Neuron (in vitro differentiated cells): ENCODE measurements at regions not wholly inside any gene's neighbourhood (a gene's known extent, or its start where the extent isn't known, plus 50 kb on each side); places are given as distances from the start of the nearest gene placed in this dataset.

Experiments used
- H2AFZ ChIP-seq: one replicate; pipeline ENCODE4 v1.6.1; 2013; ENCODE audit warnings: low read depth, mild to moderate bottlenecking, inconsistent platforms, low read length, moderate library complexity
- H3K27me3 ChIP-seq: one replicate; pipeline ENCODE4 v1.6.1; 2013; ENCODE audit warnings: low read length; ENCODE audit not compliant: insufficient read depth
- H3K36me3 ChIP-seq: one replicate; pipeline ENCODE4 v1.6.1; 2013; ENCODE audit warnings: low read length; ENCODE audit not compliant: insufficient read depth
- H3K4me1 ChIP-seq: one replicate; pipeline ENCODE4 v1.6.1; 2013; ENCODE audit warnings: low read length; ENCODE audit not compliant: insufficient read depth
- H3K4me3 ChIP-seq: 2 replicates; pipeline ENCODE4 v1.5.1; 2013; ENCODE audit warnings: mild to moderate bottlenecking, low read length, moderate library complexity
- H3K9me3 ChIP-seq: one replicate; pipeline ENCODE4 v1.6.1; 2013; ENCODE audit warnings: low read length

DNA sequence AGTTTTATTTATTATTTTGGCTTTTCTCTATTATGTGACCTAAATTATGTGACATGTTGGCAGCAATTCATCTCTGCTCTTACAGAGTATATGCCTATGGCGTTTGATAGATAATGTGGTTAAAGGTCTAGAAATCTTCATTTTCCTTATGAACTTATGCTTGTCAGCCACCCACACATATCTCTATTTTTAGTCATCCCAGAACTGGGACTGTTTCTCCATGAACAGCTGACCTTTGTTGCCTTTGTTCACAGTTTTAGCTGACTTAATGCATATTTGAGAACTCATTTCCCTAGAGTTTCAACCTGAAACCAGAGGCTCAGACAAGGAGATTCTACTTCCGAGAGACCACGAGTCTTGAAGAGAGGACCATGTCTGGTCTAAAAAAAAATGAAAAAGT lies 176.5 kb downstream of the RAP2B start:
- Histone ChIP-seq H3K36me3 (no peaks in the 10 kb centered on the region), H3K4me3 (no peak overlapping the region), H3K27me3 (no peaks in the 10 kb centered on the region), H2AFZ (no peak overlapping the region), H3K4me1 (no peaks in the 10 kb centered on the region), H3K9me3 (no peaks in the 10 kb centered on the region)

DNA sequence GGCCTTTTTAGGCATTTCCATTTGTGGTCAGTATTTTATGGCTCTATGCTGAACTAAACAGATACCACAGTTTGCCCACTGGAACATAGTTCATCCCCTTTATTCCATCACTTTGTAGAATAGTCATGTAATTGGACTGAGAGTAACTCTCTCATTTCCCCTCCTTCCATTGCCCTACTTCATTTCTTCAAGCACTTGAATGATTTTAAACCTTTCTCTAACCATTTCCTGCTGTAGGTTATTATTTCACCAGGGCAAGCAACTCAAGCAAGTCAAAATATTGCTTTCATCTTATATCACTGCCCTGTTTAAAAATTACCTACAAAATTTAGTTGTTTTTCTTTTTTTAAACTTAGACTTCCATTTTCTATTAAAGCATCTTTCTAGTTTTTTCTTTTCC lies 177.0 kb downstream of the RAP2B start:
- Histone ChIP-seq H3K4me1 (no peaks in the 10 kb centered on the region), H3K36me3 (no peaks in the 10 kb centered on the region), H3K9me3 (no peaks in the 10 kb centered on the region), H2AFZ (no peak overlapping the region), H3K27me3 (no peaks in the 10 kb centered on the region), H3K4me3 (no peak overlapping the region)

DNA sequence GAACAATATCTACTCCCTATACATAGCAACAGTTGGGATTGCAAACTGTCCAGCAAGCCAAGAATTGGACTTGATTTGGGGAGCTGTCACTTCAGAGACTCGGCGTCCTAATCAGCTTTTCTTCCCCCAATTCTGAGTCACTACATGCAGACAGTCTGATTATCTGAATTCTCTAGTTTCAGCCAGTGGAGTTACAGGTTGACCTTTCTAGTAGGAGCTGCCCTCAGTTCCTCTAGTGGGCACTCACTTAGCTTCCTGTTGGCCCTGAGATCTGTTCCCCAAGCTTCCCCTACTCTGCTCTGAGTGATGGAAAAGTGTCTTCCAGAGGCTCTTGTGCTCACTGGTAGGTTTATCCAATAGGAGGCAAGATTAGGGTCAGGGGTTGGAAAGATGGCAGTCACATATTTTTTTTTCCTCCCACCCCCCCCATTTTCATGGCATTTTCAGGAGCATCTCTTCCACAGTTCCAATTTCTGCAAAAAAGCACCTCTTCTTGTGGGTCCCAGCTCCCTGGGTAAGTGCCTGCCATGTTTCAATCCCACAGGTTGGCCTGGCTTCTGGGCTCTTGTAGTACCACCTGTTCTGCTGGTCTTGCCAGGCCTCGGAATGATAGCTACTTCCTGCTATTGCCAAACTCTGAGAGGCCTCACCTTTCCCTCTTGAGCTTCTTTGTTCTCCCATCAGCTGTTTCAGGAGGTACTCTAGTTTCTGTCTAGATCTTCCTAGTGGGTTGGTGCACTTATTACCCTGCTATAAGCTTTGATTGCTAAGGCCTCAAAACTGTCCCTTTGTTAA lies 182.2 kb downstream of the RAP2B start:
- no peak overlapping the region for H3K4me3 ChIP-seq
- no peaks in the 10 kb centered on the region for H3K4me1 ChIP-seq
- H2AFZ ChIP-seq = no peak overlapping the region
- H3K27me3 ChIP-seq = no peaks in the 10 kb centered on the region
- H3K9me3 ChIP-seq = no peaks in the 10 kb centered on the region
- H3K36me3 ChIP-seq = no peaks in the 10 kb centered on the region

DNA sequence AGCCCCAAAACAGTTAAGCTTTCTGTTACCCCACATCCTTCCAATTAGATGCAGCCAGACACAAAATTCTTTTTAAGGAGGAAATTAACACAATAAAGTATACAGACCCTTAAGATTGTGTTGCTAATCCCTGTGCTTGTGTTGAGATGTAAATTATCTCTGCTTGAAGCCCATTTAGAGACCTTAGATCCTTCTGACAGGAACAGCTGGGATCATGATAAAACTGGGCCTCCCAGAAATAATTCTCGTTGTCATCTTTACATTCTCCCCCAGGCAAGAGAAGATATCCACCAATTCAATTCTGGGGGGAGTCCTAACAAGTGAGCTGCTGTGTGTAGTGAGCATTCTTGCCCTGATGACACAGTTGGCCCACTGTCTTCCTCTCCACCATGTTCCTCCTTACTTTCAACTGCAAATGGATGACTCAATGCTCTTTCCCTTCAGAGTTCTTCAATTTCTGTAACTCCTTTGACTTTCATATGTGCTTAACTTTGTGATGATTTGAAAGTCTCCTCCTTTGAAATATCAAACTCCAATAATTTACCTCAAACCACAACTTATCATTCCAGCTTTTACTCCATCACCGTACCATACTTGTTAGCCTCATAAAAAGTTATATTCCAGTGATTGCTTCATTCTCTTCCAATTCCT lies 186.6 kb downstream of the RAP2B start:
- no peaks in the 10 kb centered on the region for H3K9me3 ChIP-seq
- no peaks in the 10 kb centered on the region for H3K27me3 ChIP-seq
- H3K4me1 ChIP-seq = no peaks in the 10 kb centered on the region
- H3K4me3 ChIP-seq = no peak overlapping the region
- H2AFZ ChIP-seq = no peak overlapping the region
- no peaks in the 10 kb centered on the region for H3K36me3 ChIP-seq

DNA sequence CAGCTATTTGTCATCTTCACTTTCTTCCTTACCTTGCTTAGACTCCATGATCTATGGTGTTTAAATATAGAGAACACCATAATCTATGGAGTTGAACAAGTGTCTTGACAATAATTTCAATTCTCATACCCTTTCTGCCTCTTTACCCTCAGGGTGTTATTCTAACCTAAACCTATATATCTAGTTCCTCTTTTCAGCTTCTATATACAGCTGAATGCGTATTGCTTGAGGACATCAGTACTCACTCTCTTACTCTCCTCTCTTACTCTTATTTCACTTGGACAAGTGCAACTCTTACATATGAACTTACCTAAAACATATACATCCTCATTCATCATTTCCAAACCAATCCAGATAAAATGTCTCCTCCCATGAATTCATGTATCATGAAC lies 187.1 kb downstream of the RAP2B start:
- no peak overlapping the region for H2AFZ ChIP-seq
- no peak overlapping the region for H3K4me3 ChIP-seq
- no peaks in the 10 kb centered on the region for H3K36me3 ChIP-seq
- no peaks in the 10 kb centered on the region for H3K9me3 ChIP-seq
- no peaks in the 10 kb centered on the region for H3K27me3 ChIP-seq
- no peaks in the 10 kb centered on the region for H3K4me1 ChIP-seq

DNA sequence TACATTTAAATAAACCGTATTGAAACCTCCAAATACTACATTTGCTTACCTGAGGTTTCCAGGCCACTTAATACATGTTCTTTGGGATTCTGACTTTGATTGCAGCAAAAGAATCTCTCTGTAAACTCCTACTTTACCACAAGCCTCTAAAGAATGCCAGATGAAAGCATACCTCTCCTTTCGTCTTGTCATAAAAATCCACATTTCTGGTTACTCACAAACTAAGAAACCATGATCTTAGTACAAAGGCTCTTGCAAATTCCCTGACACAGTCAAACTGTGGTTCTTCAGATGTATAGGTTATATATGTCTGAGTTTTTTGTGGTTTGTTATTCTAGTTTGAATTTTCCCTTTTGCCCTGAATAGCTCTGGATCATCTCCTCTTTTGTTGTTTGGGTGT lies 188.4 kb downstream of the RAP2B start:
- H3K4me1 ChIP-seq = no peaks in the 10 kb centered on the region
- H2AFZ ChIP-seq = no peak overlapping the region
- no peak overlapping the region for H3K4me3 ChIP-seq
- no peaks in the 10 kb centered on the region for H3K36me3 ChIP-seq
- H3K27me3 ChIP-seq = no peaks in the 10 kb centered on the region
- no peaks in the 10 kb centered on the region for H3K9me3 ChIP-seq

DNA sequence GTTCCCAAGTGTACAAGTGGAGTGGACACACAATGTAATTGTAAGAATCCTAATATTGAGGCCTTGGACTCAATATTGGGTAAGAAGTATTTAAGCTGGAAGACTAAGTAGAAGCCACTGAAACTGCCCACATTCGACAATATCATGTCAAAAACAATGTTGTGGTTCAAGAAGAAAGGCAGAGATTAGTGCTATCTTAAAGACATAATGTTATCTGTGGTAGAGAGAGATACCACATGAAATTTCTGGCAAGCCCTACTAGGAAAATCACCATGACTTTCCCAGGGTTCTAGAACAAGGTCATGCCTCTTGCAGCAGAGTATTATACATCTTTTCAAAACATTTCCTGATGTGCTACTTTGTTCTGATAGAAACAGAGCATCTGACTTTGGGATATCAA lies 192.6 kb downstream of the RAP2B start:
- Histone ChIP-seq H3K36me3 (no peaks in the 10 kb centered on the region), H3K27me3 (no peaks in the 10 kb centered on the region), H2AFZ (no peak overlapping the region), H3K4me1 (peaks cover 6% of the 10 kb centered on the region), H3K9me3 (no peaks in the 10 kb centered on the region), H3K4me3 (no peak overlapping the region)

DNA sequence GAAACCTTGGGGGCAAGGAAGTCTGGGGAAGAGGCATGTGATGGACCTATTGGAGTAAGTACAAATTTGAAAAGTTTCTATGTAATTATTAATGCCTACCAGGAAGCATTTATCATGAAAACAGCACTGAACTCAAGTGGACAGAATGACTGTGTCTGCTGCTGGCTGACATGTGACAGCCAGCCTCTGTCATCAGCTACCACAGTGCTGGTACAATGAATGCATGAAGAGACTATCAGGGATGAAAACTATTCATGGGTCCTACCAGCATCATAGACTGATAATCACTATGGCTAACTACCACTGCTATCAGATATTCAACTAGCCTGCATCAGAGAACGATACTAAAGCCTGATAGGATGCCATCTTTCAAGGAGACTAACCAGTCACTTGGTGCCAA lies 193.5 kb downstream of the RAP2B start:
- no peaks in the 10 kb centered on the region for H3K36me3 ChIP-seq
- H3K9me3 ChIP-seq = no peaks in the 10 kb centered on the region
- no peaks in the 10 kb centered on the region for H3K27me3 ChIP-seq
- H2AFZ ChIP-seq = no peak overlapping the region
- peaks cover 6% of the 10 kb centered on the region for H3K4me1 ChIP-seq
- H3K4me3 ChIP-seq = no peak overlapping the region

DNA sequence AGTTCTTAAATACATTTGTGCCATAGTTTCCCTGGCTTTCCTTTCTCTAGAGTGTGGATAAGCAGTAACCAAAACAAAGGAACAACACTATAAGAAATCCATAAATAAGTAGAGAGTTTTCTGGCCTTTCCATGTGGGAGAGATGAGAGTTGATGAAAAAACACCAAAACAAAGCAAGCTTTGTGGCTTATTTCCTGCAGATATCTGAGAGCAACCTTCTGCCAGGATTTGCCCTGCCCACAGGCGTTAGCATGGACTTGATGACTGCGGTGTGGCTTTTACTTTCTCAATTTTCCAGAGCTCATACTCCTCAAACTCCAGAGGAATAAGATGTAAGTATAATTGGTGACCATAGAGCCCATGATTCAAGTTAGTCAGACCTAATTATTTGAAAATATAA lies 194.9 kb downstream of the RAP2B start:
- Histone ChIP-seq H3K27me3 (no peaks in the 10 kb centered on the region), H3K36me3 (no peaks in the 10 kb centered on the region), H2AFZ (no peak overlapping the region)

DNA sequence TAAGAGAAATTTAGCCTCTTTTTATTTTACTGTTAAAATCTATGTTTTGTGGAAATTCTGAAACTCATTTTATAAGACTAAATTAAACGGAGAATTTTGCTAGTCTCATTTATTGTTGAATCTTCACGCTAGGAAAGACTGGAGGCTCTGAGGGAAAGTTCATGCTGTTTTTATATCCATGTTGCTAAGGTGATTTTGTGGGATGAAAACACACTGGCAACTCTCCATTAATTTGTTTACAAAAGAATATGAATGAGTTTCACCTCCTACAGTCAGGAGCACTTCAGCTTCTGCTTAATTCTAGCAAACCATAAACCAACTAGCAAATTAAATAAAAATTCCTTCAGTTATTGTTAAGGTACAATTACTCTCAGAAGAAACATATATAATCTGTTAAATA lies 195.4 kb downstream of the RAP2B start:
- no peak overlapping the region for H3K4me3 ChIP-seq
- no peaks in the 10 kb centered on the region for H3K27me3 ChIP-seq
- H2AFZ ChIP-seq = no peak overlapping the region
- peaks cover 6% of the 10 kb centered on the region for H3K4me1 ChIP-seq
- H3K36me3 ChIP-seq = no peaks in the 10 kb centered on the region
- no peaks in the 10 kb centered on the region for H3K9me3 ChIP-seq

More for the DNA sequence above, 194.9 kb downstream of the RAP2B start:
- H3K4me3 ChIP-seq = no peak overlapping the region
- peaks cover 6% of the 10 kb centered on the region for H3K4me1 ChIP-seq
- H3K9me3 ChIP-seq = no peaks in the 10 kb centered on the region

DNA sequence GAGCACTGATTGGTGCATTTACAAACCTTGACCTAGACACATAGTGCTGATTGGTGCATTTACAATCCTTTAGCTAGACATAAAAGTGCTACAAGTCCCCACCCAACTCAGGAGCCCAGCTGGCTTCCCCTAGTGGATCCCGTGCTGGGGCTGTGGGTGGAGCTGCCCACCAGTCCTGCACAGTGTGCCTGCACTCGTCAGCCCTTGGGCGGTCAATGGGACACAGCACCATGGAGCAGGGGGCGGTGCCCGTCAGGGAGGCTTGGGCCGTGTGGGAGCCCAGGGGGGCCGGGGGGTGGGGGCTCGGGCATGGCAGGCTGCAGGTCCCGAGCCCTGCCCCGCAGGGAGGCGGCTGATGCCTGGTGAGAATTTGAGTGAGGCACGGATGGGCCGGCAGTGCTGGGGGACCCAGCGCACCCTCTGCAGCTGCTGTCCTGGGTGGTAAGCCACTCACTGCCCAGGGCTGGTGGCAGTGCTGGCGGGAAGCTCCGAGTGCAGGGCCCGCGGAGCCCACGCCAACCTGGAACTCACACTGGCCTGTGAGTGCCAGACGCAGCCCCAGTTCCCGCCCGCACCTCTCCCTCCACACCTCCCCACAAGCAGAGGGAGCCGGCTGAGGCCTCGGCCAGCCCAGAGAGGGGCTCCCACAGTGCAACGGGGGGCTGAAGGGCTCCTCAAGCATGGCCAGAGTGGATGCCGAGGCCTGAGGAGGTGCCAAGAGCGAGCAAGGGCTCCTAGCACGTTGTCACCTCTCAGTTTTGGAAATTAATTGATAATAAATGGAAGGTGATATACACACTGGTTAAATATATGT lies 207.7 kb downstream of the RAP2B start:
- H3K9me3 ChIP-seq = no peaks in the 10 kb centered on the region
- no peaks in the 10 kb centered on the region for H3K4me1 ChIP-seq
- H3K4me3 ChIP-seq = no peak overlapping the region
- no peak overlapping the region for H2AFZ ChIP-seq
- no peaks in the 10 kb centered on the region for H3K36me3 ChIP-seq
- no peaks in the 10 kb centered on the region for H3K27me3 ChIP-seq

DNA sequence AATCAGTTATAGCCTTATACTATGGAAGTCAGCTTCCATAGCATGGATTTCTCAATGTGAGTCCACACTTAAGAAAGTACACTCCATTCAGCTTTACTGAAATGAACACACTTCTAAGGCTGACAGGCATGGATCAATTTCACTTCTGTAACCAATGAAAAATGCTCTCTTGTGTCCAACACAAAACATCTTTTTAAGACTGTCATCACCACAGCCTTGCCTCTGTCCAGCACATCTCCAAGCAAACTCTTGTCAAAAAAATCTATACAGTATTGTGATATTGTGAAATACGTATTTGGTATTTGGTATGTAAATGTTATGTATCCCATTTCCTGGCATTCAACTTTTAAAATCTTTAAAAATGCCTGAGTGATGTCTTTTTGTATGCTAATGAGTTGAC lies 208.7 kb downstream of the RAP2B start:
- Histone ChIP-seq H3K36me3 (no peaks in the 10 kb centered on the region), H3K4me3 (no peak overlapping the region), H3K9me3 (no peaks in the 10 kb centered on the region), H3K4me1 (no peaks in the 10 kb centered on the region), H3K27me3 (no peaks in the 10 kb centered on the region), H2AFZ (no peak overlapping the region)

DNA sequence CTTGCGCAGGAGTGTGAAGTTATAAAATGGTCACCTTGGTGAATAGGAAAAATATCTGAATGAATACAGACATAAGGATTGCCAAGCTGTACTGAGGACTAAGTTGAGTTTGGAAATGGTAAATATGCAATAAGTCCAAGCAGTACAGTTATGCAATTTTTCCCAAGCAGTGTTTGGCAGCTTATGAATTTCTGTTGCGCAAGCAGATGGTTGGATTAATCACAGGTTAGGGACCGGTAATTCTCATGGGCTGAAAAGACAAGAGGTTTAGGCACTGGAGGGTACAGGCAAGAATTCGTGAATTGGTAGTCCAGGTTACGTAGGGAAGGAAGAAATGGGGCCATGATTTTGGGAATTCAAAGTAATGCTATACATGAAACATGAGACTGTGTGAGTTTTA lies 210.3 kb downstream of the RAP2B start:
- H3K36me3 ChIP-seq = no peaks in the 10 kb centered on the region
- no peaks in the 10 kb centered on the region for H3K27me3 ChIP-seq
- H2AFZ ChIP-seq = no peak overlapping the region
- H3K4me1 ChIP-seq = no peaks in the 10 kb centered on the region
- H3K9me3 ChIP-seq = no peaks in the 10 kb centered on the region
- no peak overlapping the region for H3K4me3 ChIP-seq
